Parathyroid adenoma (tissue), 2 donors: ENCODE measurements at regions not wholly inside any gene's neighbourhood (a gene's known extent, or its start where the extent isn't known, plus 50 kb on each side); places are given as distances from the start of the nearest gene placed in this dataset.

Experiments used
- H2AFZ ChIP-seq: fragments of 300-600 bp; sonication (generic); one replicate; pipeline ENCODE4 v1.7.0; 2017; ENCODE audit warnings: antibody characterized with exemption, mild to moderate bottlenecking
- H3K27ac ChIP-seq: fragments of 300-600 bp; sonication (generic); one replicate; pipeline ENCODE4 v1.7.0; 2017
- H3K27me3 ChIP-seq: fragments of 300-600 bp; sonication (generic); one replicate; pipeline ENCODE4 v1.7.0; 2017; ENCODE audit warnings: low read length; ENCODE audit not compliant: control insufficient read depth, insufficient read depth
- H3K36me3 ChIP-seq: fragments of 300-600 bp; sonication (generic); one replicate; pipeline ENCODE4 v1.7.0; 2017; ENCODE audit warnings: low read length; ENCODE audit not compliant: control insufficient read depth, insufficient read depth
- H3K4me1 ChIP-seq: fragments of 300-600 bp; sonication (generic); one replicate; pipeline ENCODE4 v1.7.0; 2017; ENCODE audit warnings: control low read depth
- H3K4me2 ChIP-seq: fragments of 300-600 bp; sonication (generic); one replicate; pipeline ENCODE4 v1.7.0; 2017; ENCODE audit warnings: low read length
- H3K4me3 ChIP-seq: fragments of 300-600 bp; sonication (generic); one replicate; pipeline ENCODE4 v1.7.0; 2017; ENCODE audit warnings: low read depth, low read length
- H3K79me2 ChIP-seq: fragments of 300-600 bp; sonication (generic); one replicate; pipeline ENCODE4 v1.7.0; 2017; ENCODE audit warnings: control low read depth
- H3K9ac ChIP-seq: fragments of 300-600 bp; sonication (generic); one replicate; pipeline ENCODE4 v1.7.0; 2017; ENCODE audit warnings: mild to moderate bottlenecking
- H3K9me3 ChIP-seq: fragments of 300-600 bp; sonication (generic); one replicate; pipeline ENCODE4 v1.7.0; 2017; ENCODE audit warnings: low read length; ENCODE audit not compliant: control insufficient read depth
- TF ChIP-seq, protein P1 (sequence below): fragments of 300-600 bp; sonication (generic); IDR thresholded peaks from one replicate; pipeline ENCODE4 v1.7.0; 2017; ENCODE audit warnings: antibody characterized with exemption, mild to moderate bottlenecking
- donor health status: primary hyperparathyroidism.

- no peaks in the 10 kb centered on the region for H3K27me3 ChIP-seq
- no peak overlapping the region for H3K9ac ChIP-seq
- no peaks in the 10 kb centered on the region for H3K36me3 ChIP-seq
- H2AFZ ChIP-seq, result no peak overlapping the region
- H3K4me3 ChIP-seq, result no peak overlapping the region
- H3K9me3 ChIP-seq, result no peaks in the 10 kb centered on the region
- H3K79me2 ChIP-seq, result no peaks in the 10 kb centered on the region
- TF ChIP-seq, protein P1, sequence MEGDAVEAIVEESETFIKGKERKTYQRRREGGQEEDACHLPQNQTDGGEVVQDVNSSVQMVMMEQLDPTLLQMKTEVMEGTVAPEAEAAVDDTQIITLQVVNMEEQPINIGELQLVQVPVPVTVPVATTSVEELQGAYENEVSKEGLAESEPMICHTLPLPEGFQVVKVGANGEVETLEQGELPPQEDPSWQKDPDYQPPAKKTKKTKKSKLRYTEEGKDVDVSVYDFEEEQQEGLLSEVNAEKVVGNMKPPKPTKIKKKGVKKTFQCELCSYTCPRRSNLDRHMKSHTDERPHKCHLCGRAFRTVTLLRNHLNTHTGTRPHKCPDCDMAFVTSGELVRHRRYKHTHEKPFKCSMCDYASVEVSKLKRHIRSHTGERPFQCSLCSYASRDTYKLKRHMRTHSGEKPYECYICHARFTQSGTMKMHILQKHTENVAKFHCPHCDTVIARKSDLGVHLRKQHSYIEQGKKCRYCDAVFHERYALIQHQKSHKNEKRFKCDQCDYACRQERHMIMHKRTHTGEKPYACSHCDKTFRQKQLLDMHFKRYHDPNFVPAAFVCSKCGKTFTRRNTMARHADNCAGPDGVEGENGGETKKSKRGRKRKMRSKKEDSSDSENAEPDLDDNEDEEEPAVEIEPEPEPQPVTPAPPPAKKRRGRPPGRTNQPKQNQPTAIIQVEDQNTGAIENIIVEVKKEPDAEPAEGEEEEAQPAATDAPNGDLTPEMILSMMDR, result no peak
- H3K4me2 ChIP-seq, result no peak overlapping the region
- no peaks in the 10 kb centered on the region for H3K4me1 ChIP-seq
- no peak overlapping the region for H3K27ac ChIP-seq
Observed at GRCh38 chr3:194798486-194798885, 112.8 kb downstream of the FAM43A start.

DNA sequence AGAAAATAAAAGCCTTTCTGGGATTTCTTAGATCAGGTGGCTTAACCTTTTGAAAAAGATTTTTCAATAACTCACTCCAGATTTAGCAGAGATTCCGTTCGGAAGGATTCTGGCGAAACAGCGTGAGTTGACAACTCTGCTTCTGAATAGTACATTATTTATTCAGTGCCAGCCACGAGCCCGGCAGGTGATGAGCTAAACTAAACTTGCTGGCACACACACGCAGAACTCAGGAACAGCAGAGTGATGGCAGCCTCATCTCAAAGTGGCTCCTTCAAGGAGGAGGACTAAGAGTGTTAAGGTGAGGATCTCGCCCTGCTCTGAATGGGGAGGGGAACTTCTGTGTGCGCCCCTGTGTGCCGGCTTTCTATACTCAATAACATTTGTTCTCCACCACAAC is 114.3 kb downstream of the FAM43A start:
- Histone ChIP-seq H3K4me1 (no peaks in the 10 kb centered on the region), H3K79me2 (no peaks in the 10 kb centered on the region), H2AFZ (no peak overlapping the region), H3K9ac (no peak overlapping the region), H3K4me3 (no peak overlapping the region), H3K36me3 (no peaks in the 10 kb centered on the region), H3K4me2 (no peak overlapping the region), H3K27me3 (no peaks in the 10 kb centered on the region), H3K9me3 (no peaks in the 10 kb centered on the region), H3K27ac (no peak overlapping the region)
- TF ChIP-seq, protein P1, result no peak

DNA sequence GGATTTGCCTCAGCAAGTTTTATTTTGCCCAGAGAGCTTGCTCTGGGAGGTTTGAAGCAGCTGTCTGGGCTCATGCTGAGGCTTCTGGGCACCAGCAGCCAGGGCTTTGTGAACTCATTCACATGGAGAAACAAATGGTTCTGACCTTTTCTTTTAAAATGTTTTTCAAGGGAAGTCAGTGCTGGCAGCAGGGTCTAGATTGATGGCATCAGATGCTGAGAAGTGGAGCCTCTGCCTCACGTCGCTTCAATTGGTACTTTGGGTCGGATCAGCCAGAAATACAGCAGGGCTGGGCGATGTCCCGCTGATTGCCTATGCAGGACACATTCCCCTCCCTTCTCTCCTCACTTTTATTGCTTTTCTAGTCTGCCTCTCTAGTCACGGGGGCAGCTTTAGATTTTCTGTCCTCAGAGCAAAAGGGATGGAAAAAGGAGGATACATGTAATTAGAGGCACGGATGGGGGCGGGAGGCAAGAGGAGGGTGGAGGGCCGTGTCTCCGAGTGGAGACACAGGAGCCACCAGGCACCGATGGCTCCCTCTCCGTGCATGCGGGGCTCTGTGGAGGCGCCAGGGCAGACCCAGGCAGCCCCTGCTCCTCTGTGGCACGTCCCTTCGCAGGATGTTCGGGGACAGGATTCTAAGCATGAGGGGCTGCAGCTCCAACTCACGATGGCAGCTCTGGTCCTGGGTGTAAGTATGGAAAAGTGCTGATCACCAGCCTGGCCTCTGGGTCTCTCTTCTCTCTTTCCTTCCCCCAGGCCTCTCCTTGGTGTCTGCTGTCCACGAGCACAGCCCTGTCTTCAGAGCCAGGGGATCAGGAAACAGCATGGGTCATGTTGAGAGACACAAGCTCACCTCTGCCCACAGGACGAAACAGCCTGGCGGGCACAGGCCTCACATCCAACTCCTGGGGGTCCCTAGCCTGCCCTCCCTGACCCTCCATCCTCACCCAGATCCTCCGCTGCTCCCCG is 116.1 kb downstream of the FAM43A start:
- no peak overlapping the region for H2AFZ ChIP-seq
- no peak overlapping the region for H3K4me3 ChIP-seq
- H3K9ac ChIP-seq, result no peak overlapping the region

GRCh38 chr3:194804796-194805195 is 119.1 kb downstream of the FAM43A start:
- H3K27me3 ChIP-seq, result no peaks in the 10 kb centered on the region
- H3K4me1 ChIP-seq, result no peaks in the 10 kb centered on the region
- H3K9me3 ChIP-seq, result no peaks in the 10 kb centered on the region
- no peaks in the 10 kb centered on the region for H3K36me3 ChIP-seq
- TF ChIP-seq, protein P1, result no peak
- no peak overlapping the region for H3K9ac ChIP-seq
- H2AFZ ChIP-seq, result no peak overlapping the region
- no peak overlapping the region for H3K4me2 ChIP-seq
- no peak overlapping the region for H3K27ac ChIP-seq
- no peaks in the 10 kb centered on the region for H3K79me2 ChIP-seq
- H3K4me3 ChIP-seq, result no peak overlapping the region

More for the DNA sequence above, 116.1 kb downstream of the FAM43A start:
- Histone ChIP-seq H3K4me2 (no peak overlapping the region), H3K36me3 (no peaks in the 10 kb centered on the region), H3K9me3 (no peaks in the 10 kb centered on the region), H3K4me1 (no peaks in the 10 kb centered on the region), H3K27ac (no peak overlapping the region), H3K27me3 (no peaks in the 10 kb centered on the region), H3K79me2 (no peaks in the 10 kb centered on the region)
- TF ChIP-seq, protein P1, result no peak
